GM23248 (cell line): ENCODE measurements at regions not wholly inside any gene's neighbourhood (a gene's known extent, or its start where the extent isn't known, plus 50 kb on each side); places are given as distances from the start of the nearest gene placed in this dataset.

ENCODE experiments used
- EZH2 ChIP-seq: fragments of 200-600 bp; sonication (generic); IDR thresholded peaks from 2 replicates; pipeline ENCODE4 v1.6.1; 2018; ENCODE audit warnings: antibody characterized with exemption, mild to moderate bottlenecking; ENCODE audit not compliant: insufficient read depth, poor library complexity, severe bottlenecking
- EZH2phosphoT487 ChIP-seq: fragments of 200-600 bp; sonication (generic); IDR thresholded peaks from 2 replicates; pipeline ENCODE4 v1.6.1; 2018; ENCODE audit warnings: antibody characterized with exemption, moderate library complexity, mild to moderate bottlenecking, low read depth; ENCODE audit not compliant: insufficient read depth

- no peak for TF ChIP-seq EZH2
- no peak for TF ChIP-seq EZH2phosphoT487
These were observed 93.9 kb upstream of the DMRT1 start for GRCh38 chr9:747567-747966.
